ENCODE measurements at regions not wholly inside any gene's neighbourhood (a gene's known extent, or its start where the extent isn't known, plus 50 kb on each side); places are given as distances from the start of the nearest gene placed in this dataset.

- peaks cover 9% of the 10 kb centered on the region for H3K4me1 Mint-ChIP-seq
- Histone ChIP-seq H3K4me3 (no peak overlapping the region), H3K79me2 (replicated peaks; ENCODE audit: insufficient read depth) (no peaks in the 10 kb centered on the region), H3K27ac (ENCODE audit: low read depth) (no peak overlapping the region), H2AFZ (peak overlapping the region; percentile 25; the same call in 1 of the 2 replicates), H3F3A (replicated peaks; ENCODE audit: low read depth) (no peaks in the 10 kb centered on the region), H3K4me2 (no peak overlapping the region), H3K9me2 (ENCODE audit: insufficient read depth) (peaks cover 4% of the 10 kb centered on the region; the same call in 1 of the 2 replicates), H3K27me3 (ENCODE audit: insufficient read depth) (no peaks in the 10 kb centered on the region), H4K20me1 (replicated peaks; ENCODE audit: insufficient read depth) (no peaks in the 10 kb centered on the region), H3K4me1 (ENCODE audit: insufficient read depth) (peaks cover 14% of the 10 kb centered on the region; the same call in 1 of the 2 replicates), H3K36me3 (ENCODE audit: insufficient read depth) (no peaks in the 10 kb centered on the region)
- TF ChIP-seq POLR2AphosphoS5 (IDR thresholded peaks at IDR 0.05; ENCODE audit: low read depth) (no peak), JUNB (IDR thresholded peaks at IDR 0.05; ENCODE audit: unreplicated experiment) (no peak), EZH2 (IDR thresholded peaks at IDR 0.05; ENCODE audit: low read depth, unreplicated experiment) (no peak), NANOG (IDR thresholded peaks at IDR 0.05; ENCODE audit: borderline replicate concordance) (no peak), ZNF114 (CRISPR knock-in tag; IDR thresholded peaks at IDR 0.05) (no peak), EZH2phosphoT487 (IDR thresholded peaks at IDR 0.05; ENCODE audit: unreplicated experiment) (no peak), ETS1 (IDR thresholded peaks at IDR 0.05) (no peak), CREB1 (CRISPR knock-in tag; IDR thresholded peaks at IDR 0.05; ENCODE audit: low read depth) (no peak)
- TF ChIP-seq, protein P1, sequence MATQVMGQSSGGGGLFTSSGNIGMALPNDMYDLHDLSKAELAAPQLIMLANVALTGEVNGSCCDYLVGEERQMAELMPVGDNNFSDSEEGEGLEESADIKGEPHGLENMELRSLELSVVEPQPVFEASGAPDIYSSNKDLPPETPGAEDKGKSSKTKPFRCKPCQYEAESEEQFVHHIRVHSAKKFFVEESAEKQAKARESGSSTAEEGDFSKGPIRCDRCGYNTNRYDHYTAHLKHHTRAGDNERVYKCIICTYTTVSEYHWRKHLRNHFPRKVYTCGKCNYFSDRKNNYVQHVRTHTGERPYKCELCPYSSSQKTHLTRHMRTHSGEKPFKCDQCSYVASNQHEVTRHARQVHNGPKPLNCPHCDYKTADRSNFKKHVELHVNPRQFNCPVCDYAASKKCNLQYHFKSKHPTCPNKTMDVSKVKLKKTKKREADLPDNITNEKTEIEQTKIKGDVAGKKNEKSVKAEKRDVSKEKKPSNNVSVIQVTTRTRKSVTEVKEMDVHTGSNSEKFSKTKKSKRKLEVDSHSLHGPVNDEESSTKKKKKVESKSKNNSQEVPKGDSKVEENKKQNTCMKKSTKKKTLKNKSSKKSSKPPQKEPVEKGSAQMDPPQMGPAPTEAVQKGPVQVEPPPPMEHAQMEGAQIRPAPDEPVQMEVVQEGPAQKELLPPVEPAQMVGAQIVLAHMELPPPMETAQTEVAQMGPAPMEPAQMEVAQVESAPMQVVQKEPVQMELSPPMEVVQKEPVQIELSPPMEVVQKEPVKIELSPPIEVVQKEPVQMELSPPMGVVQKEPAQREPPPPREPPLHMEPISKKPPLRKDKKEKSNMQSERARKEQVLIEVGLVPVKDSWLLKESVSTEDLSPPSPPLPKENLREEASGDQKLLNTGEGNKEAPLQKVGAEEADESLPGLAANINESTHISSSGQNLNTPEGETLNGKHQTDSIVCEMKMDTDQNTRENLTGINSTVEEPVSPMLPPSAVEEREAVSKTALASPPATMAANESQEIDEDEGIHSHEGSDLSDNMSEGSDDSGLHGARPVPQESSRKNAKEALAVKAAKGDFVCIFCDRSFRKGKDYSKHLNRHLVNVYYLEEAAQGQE (IDR thresholded peaks at IDR 0.05; ENCODE audit: unreplicated experiment): no peak
- TF ChIP-seq, protein P2, sequence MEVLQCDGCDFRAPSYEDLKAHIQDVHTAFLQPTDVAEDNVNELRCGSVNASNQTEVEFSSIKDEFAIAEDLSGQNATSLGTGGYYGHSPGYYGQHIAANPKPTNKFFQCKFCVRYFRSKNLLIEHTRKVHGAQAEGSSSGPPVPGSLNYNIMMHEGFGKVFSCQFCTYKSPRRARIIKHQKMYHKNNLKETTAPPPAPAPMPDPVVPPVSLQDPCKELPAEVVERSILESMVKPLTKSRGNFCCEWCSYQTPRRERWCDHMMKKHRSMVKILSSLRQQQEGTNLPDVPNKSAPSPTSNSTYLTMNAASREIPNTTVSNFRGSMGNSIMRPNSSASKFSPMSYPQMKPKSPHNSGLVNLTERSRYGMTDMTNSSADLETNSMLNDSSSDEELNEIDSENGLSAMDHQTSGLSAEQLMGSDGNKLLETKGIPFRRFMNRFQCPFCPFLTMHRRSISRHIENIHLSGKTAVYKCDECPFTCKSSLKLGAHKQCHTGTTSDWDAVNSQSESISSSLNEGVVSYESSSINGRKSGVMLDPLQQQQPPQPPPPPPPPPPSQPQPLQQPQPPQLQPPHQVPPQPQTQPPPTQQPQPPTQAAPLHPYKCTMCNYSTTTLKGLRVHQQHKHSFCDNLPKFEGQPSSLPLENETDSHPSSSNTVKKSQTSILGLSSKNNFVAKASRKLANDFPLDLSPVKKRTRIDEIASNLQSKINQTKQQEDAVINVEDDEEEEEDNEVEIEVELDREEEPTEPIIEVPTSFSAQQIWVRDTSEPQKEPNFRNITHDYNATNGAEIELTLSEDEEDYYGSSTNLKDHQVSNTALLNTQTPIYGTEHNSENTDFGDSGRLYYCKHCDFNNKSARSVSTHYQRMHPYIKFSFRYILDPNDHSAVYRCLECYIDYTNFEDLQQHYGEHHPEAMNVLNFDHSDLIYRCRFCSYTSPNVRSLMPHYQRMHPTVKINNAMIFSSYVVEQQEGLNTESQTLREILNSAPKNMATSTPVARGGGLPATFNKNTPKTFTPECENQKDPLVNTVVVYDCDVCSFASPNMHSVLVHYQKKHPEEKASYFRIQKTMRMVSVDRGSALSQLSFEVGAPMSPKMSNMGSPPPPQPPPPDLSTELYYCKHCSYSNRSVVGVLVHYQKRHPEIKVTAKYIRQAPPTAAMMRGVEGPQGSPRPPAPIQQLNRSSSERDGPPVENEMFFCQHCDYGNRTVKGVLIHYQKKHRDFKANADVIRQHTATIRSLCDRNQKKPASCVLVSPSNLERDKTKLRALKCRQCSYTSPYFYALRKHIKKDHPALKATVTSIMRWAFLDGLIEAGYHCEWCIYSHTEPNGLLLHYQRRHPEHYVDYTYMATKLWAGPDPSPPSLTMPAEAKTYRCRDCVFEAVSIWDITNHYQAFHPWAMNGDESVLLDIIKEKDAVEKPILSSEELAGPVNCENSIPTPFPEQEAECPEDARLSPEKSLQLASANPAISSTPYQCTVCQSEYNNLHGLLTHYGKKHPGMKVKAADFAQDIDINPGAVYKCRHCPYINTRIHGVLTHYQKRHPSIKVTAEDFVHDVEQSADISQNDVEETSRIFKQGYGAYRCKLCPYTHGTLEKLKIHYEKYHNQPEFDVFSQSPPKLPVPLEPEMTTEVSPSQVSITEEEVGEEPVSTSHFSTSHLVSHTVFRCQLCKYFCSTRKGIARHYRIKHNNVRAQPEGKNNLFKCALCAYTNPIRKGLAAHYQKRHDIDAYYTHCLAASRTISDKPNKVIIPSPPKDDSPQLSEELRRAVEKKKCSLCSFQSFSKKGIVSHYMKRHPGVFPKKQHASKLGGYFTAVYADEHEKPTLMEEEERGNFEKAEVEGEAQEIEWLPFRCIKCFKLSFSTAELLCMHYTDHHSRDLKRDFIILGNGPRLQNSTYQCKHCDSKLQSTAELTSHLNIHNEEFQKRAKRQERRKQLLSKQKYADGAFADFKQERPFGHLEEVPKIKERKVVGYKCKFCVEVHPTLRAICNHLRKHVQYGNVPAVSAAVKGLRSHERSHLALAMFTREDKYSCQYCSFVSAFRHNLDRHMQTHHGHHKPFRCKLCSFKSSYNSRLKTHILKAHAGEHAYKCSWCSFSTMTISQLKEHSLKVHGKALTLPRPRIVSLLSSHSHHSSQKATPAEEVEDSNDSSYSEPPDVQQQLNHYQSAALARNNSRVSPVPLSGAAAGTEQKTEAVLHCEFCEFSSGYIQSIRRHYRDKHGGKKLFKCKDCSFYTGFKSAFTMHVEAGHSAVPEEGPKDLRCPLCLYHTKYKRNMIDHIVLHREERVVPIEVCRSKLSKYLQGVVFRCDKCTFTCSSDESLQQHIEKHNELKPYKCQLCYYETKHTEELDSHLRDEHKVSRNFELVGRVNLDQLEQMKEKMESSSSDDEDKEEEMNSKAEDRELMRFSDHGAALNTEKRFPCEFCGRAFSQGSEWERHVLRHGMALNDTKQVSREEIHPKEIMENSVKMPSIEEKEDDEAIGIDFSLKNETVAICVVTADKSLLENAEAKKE (CRISPR knock-in tag; IDR thresholded peaks at IDR 0.05): no peak
- no peak overlapping the region for H3K4me3 Mint-ChIP-seq
- H3K27me3 Mint-ChIP-seq (ENCODE audit: insufficient read depth, low read depth, poor library complexity): no peaks in the 10 kb centered on the region
- no peak overlapping the region for H3K27ac Mint-ChIP-seq
- H3K9me3 Mint-ChIP-seq: no peaks in the 10 kb centered on the region; the same call in 1 of the 3 replicates
- DNase-seq (ENCODE audit: low spot score) (no peak), ATAC-seq (no peak)
- no peaks in the 10 kb centered on the region; the same call in 2 of the 3 replicates for H3K36me3 Mint-ChIP-seq (ENCODE audit: low read depth)
Measured at GRCh38 chr3:145490088-145491048, 670.6 kb downstream of the PLOD2 start.
